C4-2B (cell line): ENCODE measurements at regions not wholly inside any gene's neighbourhood (a gene's known extent, or its start where the extent isn't known, plus 50 kb on each side); places are given as distances from the start of the nearest gene placed in this dataset.

Source experiments
- ZFX ChIP-seq: fragments of 450-650 bp; IDR thresholded peaks from 2 replicates; pipeline ENCODE4 v1.6.1; 2017
- TF ChIP-seq, protein P1 (sequence below): fragments of 450-650 bp; conservative IDR thresholded peaks from 2 replicates; pipeline ENCODE4 v1.5.1; 2017; ENCODE audit warnings: mild to moderate bottlenecking

GRCh38 chr7:26479581-26479980 lies 187.9 kb downstream of the SNX10 start:
- TF ChIP-seq, protein P1, sequence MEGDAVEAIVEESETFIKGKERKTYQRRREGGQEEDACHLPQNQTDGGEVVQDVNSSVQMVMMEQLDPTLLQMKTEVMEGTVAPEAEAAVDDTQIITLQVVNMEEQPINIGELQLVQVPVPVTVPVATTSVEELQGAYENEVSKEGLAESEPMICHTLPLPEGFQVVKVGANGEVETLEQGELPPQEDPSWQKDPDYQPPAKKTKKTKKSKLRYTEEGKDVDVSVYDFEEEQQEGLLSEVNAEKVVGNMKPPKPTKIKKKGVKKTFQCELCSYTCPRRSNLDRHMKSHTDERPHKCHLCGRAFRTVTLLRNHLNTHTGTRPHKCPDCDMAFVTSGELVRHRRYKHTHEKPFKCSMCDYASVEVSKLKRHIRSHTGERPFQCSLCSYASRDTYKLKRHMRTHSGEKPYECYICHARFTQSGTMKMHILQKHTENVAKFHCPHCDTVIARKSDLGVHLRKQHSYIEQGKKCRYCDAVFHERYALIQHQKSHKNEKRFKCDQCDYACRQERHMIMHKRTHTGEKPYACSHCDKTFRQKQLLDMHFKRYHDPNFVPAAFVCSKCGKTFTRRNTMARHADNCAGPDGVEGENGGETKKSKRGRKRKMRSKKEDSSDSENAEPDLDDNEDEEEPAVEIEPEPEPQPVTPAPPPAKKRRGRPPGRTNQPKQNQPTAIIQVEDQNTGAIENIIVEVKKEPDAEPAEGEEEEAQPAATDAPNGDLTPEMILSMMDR, result no peak
- no peak for TF ChIP-seq ZFX
